ENCODE measurements at regions not wholly inside any gene's neighbourhood (a gene's known extent, or its start where the extent isn't known, plus 50 kb on each side); places are given as distances from the start of the nearest gene placed in this dataset.

DNA sequence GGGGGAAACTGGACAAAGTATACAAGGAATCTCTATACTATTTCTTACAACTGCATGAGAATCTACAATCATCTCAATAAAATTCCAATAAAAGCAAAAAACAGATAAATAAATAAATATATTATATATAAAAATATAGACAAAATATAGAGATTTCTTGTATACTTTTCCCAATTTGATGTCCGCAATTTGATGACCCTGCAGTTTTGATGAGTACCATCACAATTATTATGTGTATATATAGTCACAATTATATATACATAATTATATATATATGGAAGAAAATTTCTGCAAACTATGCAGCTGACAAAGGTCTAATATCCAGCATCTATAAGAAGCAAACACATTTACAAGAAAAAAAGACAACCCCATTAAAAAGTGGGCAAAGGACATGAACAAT, 169.2 kb upstream of the ATXN1 start:
- H3K36me3 Mint-ChIP-seq: no peaks in the 10 kb centered on the region
- DNase-seq (no peak), ATAC-seq (ENCODE audit: low read depth in 2 of 2) (no peak)
- Histone ChIP-seq H3K27me3 (ENCODE audit: control insufficient read depth, insufficient read depth, low read length) (peaks cover 18% of the 10 kb centered on the region), H3K27ac (ENCODE audit: insufficient read depth, low read length, poor library complexity, severe bottlenecking) (no peak overlapping the region), H3K4me1 (ENCODE audit: control insufficient read depth, insufficient read depth, low read length, poor library complexity, severe bottlenecking) (no peaks in the 10 kb centered on the region), H3K4me3 (ENCODE audit: low read depth, low read length) (no peak overlapping the region), H3K36me3 (ENCODE audit: control insufficient read depth, insufficient read depth, low read length) (no peaks in the 10 kb centered on the region), H3K9me3 (ENCODE audit: control insufficient read depth in 2 of 2, low read length in 2 of 2) (no peaks in the 10 kb centered on the region)
- peaks cover 28% of the 10 kb centered on the region for H3K27me3 Mint-ChIP-seq
- no peak overlapping the region for H3K27ac Mint-ChIP-seq
- no peaks in the 10 kb centered on the region for H3K4me1 Mint-ChIP-seq
- peaks cover 0 to 2% (median 0%) of the 10 kb centered on the region in 7 donors for H3K9me3 Mint-ChIP-seq
- no peak overlapping the region for H3K4me3 Mint-ChIP-seq

DNA sequence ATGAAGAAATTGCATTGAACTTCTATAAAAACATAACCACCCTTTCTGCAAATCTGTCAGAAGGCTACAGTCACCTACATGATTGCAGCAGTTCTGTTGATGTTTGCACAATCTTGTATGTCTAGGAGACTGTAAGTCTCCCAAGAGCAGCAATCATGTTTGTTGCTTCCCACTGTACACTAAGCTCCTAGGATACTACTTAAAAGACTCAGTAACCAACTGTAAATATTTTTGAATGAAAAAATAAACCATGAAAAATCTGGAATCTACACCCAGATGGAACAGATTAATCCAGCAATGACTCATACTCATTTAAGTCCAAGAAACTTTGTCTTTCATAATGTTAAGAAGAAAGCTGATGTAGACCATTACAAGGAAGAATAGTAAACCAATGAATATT, 168.5 kb upstream of the ATXN1 start:
- Mint-ChIP-seq H3K27me3 (peaks cover 28% of the 10 kb centered on the region), H3K4me3 (no peak overlapping the region), H3K9me3 (peaks cover 0 to 2% (median 0%) of the 10 kb centered on the region in 7 donors), H3K27ac (no peak overlapping the region), H3K4me1 (no peaks in the 10 kb centered on the region), H3K36me3 (no peaks in the 10 kb centered on the region)
- DNase-seq (no peak), ATAC-seq (ENCODE audit: low read depth in 2 of 2) (no peak)
- H3K4me3 ChIP-seq (ENCODE audit: low read depth, low read length): no peak overlapping the region
- H3K27ac ChIP-seq (ENCODE audit: insufficient read depth, low read length, poor library complexity, severe bottlenecking): no peak overlapping the region
- no peaks in the 10 kb centered on the region for H3K4me1 ChIP-seq (ENCODE audit: control insufficient read depth, insufficient read depth, low read length, poor library complexity, severe bottlenecking)
- peaks cover 16% of the 10 kb centered on the region for H3K27me3 ChIP-seq (ENCODE audit: control insufficient read depth, insufficient read depth, low read length)
- no peaks in the 10 kb centered on the region for H3K36me3 ChIP-seq (ENCODE audit: control insufficient read depth, insufficient read depth, low read length)
- no peaks in the 10 kb centered on the region for H3K9me3 ChIP-seq (ENCODE audit: control insufficient read depth in 2 of 2, low read length in 2 of 2)

DNA sequence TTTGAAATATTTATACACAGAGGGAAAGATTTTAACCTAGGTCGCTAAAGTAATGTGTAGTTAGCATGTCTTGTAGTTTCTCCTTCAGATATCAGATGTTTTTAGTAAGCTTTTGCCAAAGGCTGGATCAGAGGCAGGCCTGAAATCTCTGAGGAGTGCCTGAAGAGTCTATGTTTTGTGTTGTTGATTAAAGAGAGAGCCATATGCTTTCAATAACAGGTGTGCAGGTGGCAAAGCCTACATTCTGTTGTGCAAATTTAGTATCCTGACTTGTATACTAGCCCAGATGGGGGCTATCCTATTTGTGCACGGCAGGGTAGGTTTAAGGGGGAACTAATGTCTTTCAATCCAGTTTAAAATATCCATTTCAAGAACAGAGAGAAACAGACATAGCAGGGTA, 167.1 kb upstream of the ATXN1 start:
- H3K36me3 Mint-ChIP-seq: no peaks in the 10 kb centered on the region
- H3K9me3 Mint-ChIP-seq: peaks cover 0 to 2% (median 0%) of the 10 kb centered on the region in 7 donors
- H3K27me3 Mint-ChIP-seq: peaks cover 23% of the 10 kb centered on the region
- no peak overlapping the region for H3K27ac ChIP-seq (ENCODE audit: insufficient read depth, low read length, poor library complexity, severe bottlenecking)
- DNase-seq: no peak
- no peaks in the 10 kb centered on the region for H3K4me1 Mint-ChIP-seq
- H3K4me1 ChIP-seq (ENCODE audit: control insufficient read depth, insufficient read depth, low read length, poor library complexity, severe bottlenecking): no peaks in the 10 kb centered on the region
- H3K27me3 ChIP-seq (ENCODE audit: control insufficient read depth, insufficient read depth, low read length): peaks cover 10% of the 10 kb centered on the region
- no peaks in the 10 kb centered on the region for H3K9me3 ChIP-seq (ENCODE audit: control insufficient read depth in 2 of 2, low read length in 2 of 2)
- H3K4me3 Mint-ChIP-seq: no peak overlapping the region
- no peak overlapping the region for H3K4me3 ChIP-seq (ENCODE audit: low read depth, low read length)
- no peak for ATAC-seq (ENCODE audit: low read depth in 2 of 2)
- no peaks in the 10 kb centered on the region for H3K36me3 ChIP-seq (ENCODE audit: control insufficient read depth, insufficient read depth, low read length)
- H3K27ac Mint-ChIP-seq: no peak overlapping the region

DNA sequence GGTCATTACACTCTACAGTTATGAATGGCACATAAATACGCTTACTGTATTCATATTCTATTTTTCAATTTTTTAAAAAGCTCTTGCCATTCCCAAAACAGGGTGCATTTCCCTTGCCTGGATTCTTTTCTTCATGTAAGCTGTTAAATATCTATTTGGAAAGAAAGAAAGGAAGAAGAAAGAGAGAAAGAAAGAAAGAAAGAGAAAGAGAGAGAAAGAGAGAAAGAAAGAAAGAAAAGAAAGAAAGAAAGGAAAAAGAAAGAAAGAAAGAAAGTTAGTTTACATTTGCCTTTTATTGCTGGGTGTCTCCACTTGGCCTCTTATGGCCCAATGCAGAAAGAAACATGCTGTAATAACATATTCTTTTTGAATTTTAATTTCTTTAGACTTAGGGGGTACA, 165.9 kb upstream of the ATXN1 start:
- Histone ChIP-seq H3K9me3 (ENCODE audit: control insufficient read depth in 2 of 2, low read length in 2 of 2) (no peaks in the 10 kb centered on the region), H3K36me3 (ENCODE audit: control insufficient read depth, insufficient read depth, low read length) (no peaks in the 10 kb centered on the region), H3K27me3 (ENCODE audit: control insufficient read depth, insufficient read depth, low read length) (peaks cover 8% of the 10 kb centered on the region), H3K4me3 (ENCODE audit: low read depth, low read length) (no peak overlapping the region), H3K27ac (ENCODE audit: insufficient read depth, low read length, poor library complexity, severe bottlenecking) (no peak overlapping the region), H3K4me1 (ENCODE audit: control insufficient read depth, insufficient read depth, low read length, poor library complexity, severe bottlenecking) (no peaks in the 10 kb centered on the region)
- no peak overlapping the region for H3K4me3 Mint-ChIP-seq
- peaks cover 0 to 2% (median 0%) of the 10 kb centered on the region in 7 donors for H3K9me3 Mint-ChIP-seq
- DNase-seq: no peak
- H3K27me3 Mint-ChIP-seq: peaks cover 16% of the 10 kb centered on the region
- H3K4me1 Mint-ChIP-seq: no peaks in the 10 kb centered on the region
- ATAC-seq (ENCODE audit: low read depth in 2 of 2): no peak
- H3K36me3 Mint-ChIP-seq: no peaks in the 10 kb centered on the region
- H3K27ac Mint-ChIP-seq: no peak overlapping the region

DNA sequence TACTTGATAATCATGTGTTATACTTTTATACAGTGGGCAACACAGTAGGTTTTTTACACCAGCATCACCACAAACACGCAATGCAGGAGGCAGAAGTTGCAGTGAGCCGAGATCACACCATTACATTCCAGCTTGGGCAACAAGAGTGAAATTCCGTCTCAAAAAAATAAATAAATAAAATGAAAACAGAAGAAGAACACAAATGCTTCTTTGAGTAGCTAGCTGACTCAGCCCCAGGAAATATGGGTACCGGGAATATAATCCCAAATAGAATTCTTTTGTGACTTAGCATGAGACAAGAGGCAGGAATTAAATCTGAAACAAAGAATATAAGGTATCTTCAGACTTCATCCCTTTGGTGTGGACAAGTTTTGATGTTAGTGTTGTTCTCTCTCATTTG, 164.2 kb upstream of the ATXN1 start:
- DNase-seq (no peak), ATAC-seq (ENCODE audit: low read depth in 2 of 2) (no peak)
- H3K27me3 ChIP-seq (ENCODE audit: control insufficient read depth, insufficient read depth, low read length): peaks cover 5% of the 10 kb centered on the region
- no peak overlapping the region for H3K27ac ChIP-seq (ENCODE audit: insufficient read depth, low read length, poor library complexity, severe bottlenecking)
- Mint-ChIP-seq H3K4me1 (no peaks in the 10 kb centered on the region), H3K27me3 (peaks cover 24% of the 10 kb centered on the region), H3K9me3 (peaks cover 0 to 2% (median 0%) of the 10 kb centered on the region in 7 donors), H3K4me3 (no peak overlapping the region), H3K36me3 (no peaks in the 10 kb centered on the region), H3K27ac (no peak overlapping the region)
- H3K4me3 ChIP-seq (ENCODE audit: low read depth, low read length): no peak overlapping the region
- no peaks in the 10 kb centered on the region for H3K36me3 ChIP-seq (ENCODE audit: control insufficient read depth, insufficient read depth, low read length)
- no peaks in the 10 kb centered on the region for H3K9me3 ChIP-seq (ENCODE audit: control insufficient read depth in 2 of 2, low read length in 2 of 2)
- no peaks in the 10 kb centered on the region for H3K4me1 ChIP-seq (ENCODE audit: control insufficient read depth, insufficient read depth, low read length, poor library complexity, severe bottlenecking)

DNA sequence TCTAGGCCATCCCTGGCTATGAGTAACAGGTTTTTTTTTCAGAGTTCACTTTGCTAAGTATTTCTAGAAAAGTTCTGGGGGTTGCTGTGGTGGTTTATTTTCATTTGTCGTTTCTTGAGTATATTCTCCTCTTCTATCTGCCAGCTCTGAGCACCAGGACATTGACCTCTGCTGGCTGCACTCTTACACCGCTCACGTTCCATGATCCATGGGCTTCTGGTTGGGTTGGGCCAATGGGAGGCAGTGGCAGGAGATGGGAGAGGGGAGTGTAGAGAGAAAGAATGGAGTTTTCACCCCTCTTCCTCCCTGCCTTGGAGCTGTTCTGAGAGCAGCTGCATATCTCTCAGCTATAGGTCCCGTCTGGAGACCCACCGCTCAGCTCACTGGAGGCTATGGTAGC, 161.0 kb upstream of the ATXN1 start:
- Histone ChIP-seq H3K4me3 (ENCODE audit: low read depth, low read length) (no peak overlapping the region), H3K36me3 (ENCODE audit: control insufficient read depth, insufficient read depth, low read length) (no peaks in the 10 kb centered on the region), H3K27ac (ENCODE audit: insufficient read depth, low read length, poor library complexity, severe bottlenecking) (no peak overlapping the region), H3K9me3 (ENCODE audit: control insufficient read depth in 2 of 2, low read length in 2 of 2) (no peaks in the 10 kb centered on the region), H3K27me3 (ENCODE audit: control insufficient read depth, insufficient read depth, low read length) (peaks cover 14% of the 10 kb centered on the region), H3K4me1 (ENCODE audit: control insufficient read depth, insufficient read depth, low read length, poor library complexity, severe bottlenecking) (no peaks in the 10 kb centered on the region)
- Mint-ChIP-seq H3K9me3 (peaks cover 0 to 2% (median 0%) of the 10 kb centered on the region in 7 donors), H3K4me3 (no peak overlapping the region), H3K27me3 (peaks cover 29% of the 10 kb centered on the region), H3K27ac (no peak overlapping the region), H3K4me1 (no peaks in the 10 kb centered on the region), H3K36me3 (no peaks in the 10 kb centered on the region)
- ATAC-seq (ENCODE audit: low read depth in 2 of 2) (no peak), DNase-seq (no peak)

DNA sequence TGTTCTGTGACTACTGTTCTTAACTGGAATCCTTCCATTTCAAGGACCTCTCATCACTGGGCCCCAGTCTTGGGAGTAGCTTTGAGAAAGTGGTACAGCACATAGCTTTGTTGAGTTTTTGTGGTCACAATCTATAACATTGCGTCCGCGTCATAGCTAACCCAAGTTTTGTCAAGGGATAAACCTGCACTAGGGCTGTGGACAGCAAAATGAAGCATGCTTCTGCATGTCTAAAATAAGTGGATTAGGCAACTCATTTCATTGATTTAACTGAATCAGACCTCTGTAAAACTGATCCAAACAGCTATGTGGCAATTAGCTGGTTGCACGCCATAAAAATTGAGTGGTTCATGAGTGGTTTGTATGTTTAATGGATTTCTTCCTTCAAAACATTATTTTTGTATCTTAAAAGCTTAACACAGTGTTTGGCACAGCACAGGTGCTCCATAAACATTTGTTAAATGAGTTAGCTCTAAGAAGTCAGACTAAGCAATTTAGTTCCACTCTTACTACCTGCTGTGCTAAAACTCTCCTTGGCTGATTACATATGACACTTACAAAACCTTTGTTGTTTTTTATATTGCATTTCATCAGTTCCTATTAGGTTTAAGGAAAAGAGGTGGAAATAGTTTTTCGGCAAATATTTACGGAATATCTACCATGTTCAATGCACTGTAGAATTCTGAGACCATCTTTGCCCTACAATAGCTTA, 160.3 kb upstream of the ATXN1 start:
- Histone ChIP-seq H3K27me3 (ENCODE audit: control insufficient read depth, insufficient read depth, low read length) (peaks cover 14% of the 10 kb centered on the region), H3K27ac (ENCODE audit: insufficient read depth, low read length, poor library complexity, severe bottlenecking) (no peak overlapping the region), H3K4me3 (ENCODE audit: low read depth, low read length) (no peak overlapping the region), H3K36me3 (ENCODE audit: control insufficient read depth, insufficient read depth, low read length) (no peaks in the 10 kb centered on the region), H3K4me1 (ENCODE audit: control insufficient read depth, insufficient read depth, low read length, poor library complexity, severe bottlenecking) (no peaks in the 10 kb centered on the region), H3K9me3 (ENCODE audit: control insufficient read depth in 2 of 2, low read length in 2 of 2) (no peaks in the 10 kb centered on the region)
- H3K27ac Mint-ChIP-seq: no peak overlapping the region
- DNase-seq (no peak), ATAC-seq (ENCODE audit: low read depth in 2 of 2) (no peak)
- no peak overlapping the region for H3K4me3 Mint-ChIP-seq
- H3K36me3 Mint-ChIP-seq: no peaks in the 10 kb centered on the region
- no peaks in the 10 kb centered on the region for H3K4me1 Mint-ChIP-seq
- peaks cover 0 to 2% (median 0%) of the 10 kb centered on the region in 7 donors for H3K9me3 Mint-ChIP-seq
- H3K27me3 Mint-ChIP-seq: peaks cover 29% of the 10 kb centered on the region

DNA sequence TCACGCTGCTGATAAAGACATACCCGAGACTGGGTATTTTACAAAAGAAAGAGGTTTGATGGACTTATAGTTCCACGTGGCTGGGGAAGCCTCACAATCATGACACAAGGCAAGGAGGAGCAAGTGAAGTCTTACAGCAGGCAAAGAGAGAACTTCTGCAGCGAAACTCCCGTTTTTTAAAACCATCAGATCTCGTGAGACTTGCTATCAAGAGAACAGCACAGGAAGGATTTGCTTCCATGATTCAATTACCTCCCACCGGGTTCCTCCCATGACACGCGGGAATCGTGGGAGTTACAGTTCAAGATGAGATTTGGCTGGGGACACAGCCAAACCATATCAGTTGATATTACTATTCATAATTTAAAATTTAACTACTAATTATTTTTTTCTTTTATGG, 157.3 kb upstream of the ATXN1 start:
- no peak for DNase-seq

More for the DNA sequence above, 157.3 kb upstream of the ATXN1 start:
- no peaks in the 10 kb centered on the region for H3K36me3 Mint-ChIP-seq
- H3K4me1 Mint-ChIP-seq: no peaks in the 10 kb centered on the region
- Histone ChIP-seq H3K4me1 (ENCODE audit: control insufficient read depth, insufficient read depth, low read length, poor library complexity, severe bottlenecking) (no peaks in the 10 kb centered on the region), H3K4me3 (ENCODE audit: low read depth, low read length) (no peak overlapping the region), H3K27me3 (ENCODE audit: control insufficient read depth, insufficient read depth, low read length) (peaks cover 11% of the 10 kb centered on the region), H3K36me3 (ENCODE audit: control insufficient read depth, insufficient read depth, low read length) (no peaks in the 10 kb centered on the region), H3K9me3 (ENCODE audit: control insufficient read depth in 2 of 2, low read length in 2 of 2) (no peaks in the 10 kb centered on the region), H3K27ac (ENCODE audit: insufficient read depth, low read length, poor library complexity, severe bottlenecking) (no peak overlapping the region)
- H3K27me3 Mint-ChIP-seq: peaks cover 22% of the 10 kb centered on the region
- peaks cover 0 to 9% (median 5%) of the 10 kb centered on the region in 7 donors for H3K9me3 Mint-ChIP-seq
- H3K4me3 Mint-ChIP-seq: no peak overlapping the region
- no peak overlapping the region for H3K27ac Mint-ChIP-seq
- no peak for ATAC-seq (ENCODE audit: low read depth in 2 of 2)
